ENCODE measurements at regions not wholly inside any gene's neighbourhood (a gene's known extent, or its start where the extent isn't known, plus 50 kb on each side); places are given as distances from the start of the nearest gene placed in this dataset.
"Not testable (repeated sequence)": the region's sequence is repeated elsewhere in the genome, so short reads cannot be mapped to it uniquely, and the experiment has no call there.

- TF ChIP-seq, protein P1, sequence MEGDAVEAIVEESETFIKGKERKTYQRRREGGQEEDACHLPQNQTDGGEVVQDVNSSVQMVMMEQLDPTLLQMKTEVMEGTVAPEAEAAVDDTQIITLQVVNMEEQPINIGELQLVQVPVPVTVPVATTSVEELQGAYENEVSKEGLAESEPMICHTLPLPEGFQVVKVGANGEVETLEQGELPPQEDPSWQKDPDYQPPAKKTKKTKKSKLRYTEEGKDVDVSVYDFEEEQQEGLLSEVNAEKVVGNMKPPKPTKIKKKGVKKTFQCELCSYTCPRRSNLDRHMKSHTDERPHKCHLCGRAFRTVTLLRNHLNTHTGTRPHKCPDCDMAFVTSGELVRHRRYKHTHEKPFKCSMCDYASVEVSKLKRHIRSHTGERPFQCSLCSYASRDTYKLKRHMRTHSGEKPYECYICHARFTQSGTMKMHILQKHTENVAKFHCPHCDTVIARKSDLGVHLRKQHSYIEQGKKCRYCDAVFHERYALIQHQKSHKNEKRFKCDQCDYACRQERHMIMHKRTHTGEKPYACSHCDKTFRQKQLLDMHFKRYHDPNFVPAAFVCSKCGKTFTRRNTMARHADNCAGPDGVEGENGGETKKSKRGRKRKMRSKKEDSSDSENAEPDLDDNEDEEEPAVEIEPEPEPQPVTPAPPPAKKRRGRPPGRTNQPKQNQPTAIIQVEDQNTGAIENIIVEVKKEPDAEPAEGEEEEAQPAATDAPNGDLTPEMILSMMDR (IDR thresholded peaks at IDR 0.05; ENCODE audit: unreplicated experiment) = no peak
- no peak for DNase-seq (ENCODE audit: low spot score, unreplicated experiment)
- peaks cover 7% of the 10 kb centered on the region for H3K4me1 Mint-ChIP-seq (ENCODE audit: low read depth)
- H3K27me3 Mint-ChIP-seq = peaks cover 17% of the 10 kb centered on the region
- H3K36me3 Mint-ChIP-seq (ENCODE audit: insufficient read depth) = no peaks in the 10 kb centered on the region
- H3K4me3 Mint-ChIP-seq (ENCODE audit: low read depth) = no peak overlapping the region
- H3K9me3 Mint-ChIP-seq (ENCODE audit: low read depth) = no peaks in the 10 kb centered on the region
- no peak overlapping the region for H3K27ac Mint-ChIP-seq
Observed at GRCh38 chr1:233815865-233816264, 88.6 kb upstream of the SLC35F3 start.

DNA sequence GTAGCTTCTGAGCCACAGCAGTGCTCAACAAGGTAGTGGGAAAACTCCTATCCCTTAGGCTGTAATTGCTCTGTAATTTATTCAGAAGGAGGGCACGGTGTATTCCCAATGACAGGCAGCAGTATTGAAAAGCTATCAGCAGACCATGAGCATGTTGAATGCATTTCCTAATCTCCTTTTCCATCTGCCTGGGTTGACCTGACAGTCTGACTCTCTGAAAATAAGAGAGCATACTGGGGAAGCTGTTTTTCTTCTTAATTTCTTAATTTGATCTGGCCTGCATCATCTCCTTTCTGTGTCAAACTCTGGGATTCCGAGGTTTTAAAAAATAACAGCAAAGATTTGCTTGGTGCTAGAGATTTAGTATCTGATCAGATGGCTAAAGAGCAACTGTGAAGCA is 88.1 kb upstream of the SLC35F3 start:
- no peaks in the 10 kb centered on the region for H3K36me3 Mint-ChIP-seq (ENCODE audit: insufficient read depth)
- H3K27ac Mint-ChIP-seq = no peak overlapping the region
- peaks cover 7% of the 10 kb centered on the region for H3K4me1 Mint-ChIP-seq (ENCODE audit: low read depth)

DNA sequence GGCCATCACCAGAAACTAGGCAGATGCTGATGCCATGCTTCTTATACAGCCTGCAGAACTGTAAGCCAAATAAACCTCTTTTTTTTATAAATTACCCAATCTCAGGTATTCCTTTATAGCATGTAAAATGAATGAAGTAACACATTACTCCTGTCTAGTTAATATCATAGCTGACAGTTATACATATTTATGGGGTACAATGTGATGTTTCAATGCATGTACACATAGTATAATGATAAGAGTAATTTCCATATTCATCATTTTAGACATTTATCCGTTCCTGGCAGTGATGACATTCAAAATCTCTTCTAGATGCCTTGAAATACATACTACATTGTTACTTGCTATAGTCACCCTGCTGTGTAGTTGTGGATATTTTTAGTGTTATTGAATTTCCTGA is 85.4 kb upstream of the SLC35F3 start:
- Mint-ChIP-seq H3K27me3 (no peaks in the 10 kb centered on the region), H3K4me1 (ENCODE audit: low read depth) (peaks cover 7% of the 10 kb centered on the region), H3K9me3 (ENCODE audit: low read depth) (peaks cover 5% of the 10 kb centered on the region), H3K27ac (no peak overlapping the region), H3K36me3 (ENCODE audit: insufficient read depth) (no peaks in the 10 kb centered on the region), H3K4me3 (ENCODE audit: low read depth) (no peak overlapping the region)
- TF ChIP-seq, protein P1 (IDR thresholded peaks at IDR 0.05; ENCODE audit: unreplicated experiment) = no peak
- DNase-seq (ENCODE audit: low spot score, unreplicated experiment) = no peak

More for the DNA sequence above, 88.1 kb upstream of the SLC35F3 start:
- H3K4me3 Mint-ChIP-seq (ENCODE audit: low read depth) = no peak overlapping the region
- TF ChIP-seq, protein P1 (IDR thresholded peaks at IDR 0.05; ENCODE audit: unreplicated experiment) = no peak
- no peaks in the 10 kb centered on the region for H3K9me3 Mint-ChIP-seq (ENCODE audit: low read depth)
- H3K27me3 Mint-ChIP-seq = peaks cover 13% of the 10 kb centered on the region
- no peak for DNase-seq (ENCODE audit: low spot score, unreplicated experiment)

GRCh38 chr1:233824179-233824578 is 80.3 kb upstream of the SLC35F3 start:
- not testable (repeated sequence) for H3K4me3 Mint-ChIP-seq (ENCODE audit: low read depth); H3K36me3 Mint-ChIP-seq (ENCODE audit: insufficient read depth); H3K4me1 Mint-ChIP-seq (ENCODE audit: low read depth); H3K27me3 Mint-ChIP-seq; H3K27ac Mint-ChIP-seq; DNase-seq (ENCODE audit: low spot score, unreplicated experiment)
- peaks cover 24% of the 10 kb centered on the region for H3K9me3 Mint-ChIP-seq (ENCODE audit: low read depth)

GRCh38 chr1:233827937-233828336 is 76.5 kb upstream of the SLC35F3 start:
- DNase-seq (ENCODE audit: low spot score, unreplicated experiment); H3K27me3 Mint-ChIP-seq; H3K27ac Mint-ChIP-seq; H3K4me3 Mint-ChIP-seq (ENCODE audit: low read depth); H3K4me1 Mint-ChIP-seq (ENCODE audit: low read depth); H3K36me3 Mint-ChIP-seq (ENCODE audit: insufficient read depth): not testable (repeated sequence)
- H3K9me3 Mint-ChIP-seq (ENCODE audit: low read depth) = peaks cover 30% of the 10 kb centered on the region

DNA sequence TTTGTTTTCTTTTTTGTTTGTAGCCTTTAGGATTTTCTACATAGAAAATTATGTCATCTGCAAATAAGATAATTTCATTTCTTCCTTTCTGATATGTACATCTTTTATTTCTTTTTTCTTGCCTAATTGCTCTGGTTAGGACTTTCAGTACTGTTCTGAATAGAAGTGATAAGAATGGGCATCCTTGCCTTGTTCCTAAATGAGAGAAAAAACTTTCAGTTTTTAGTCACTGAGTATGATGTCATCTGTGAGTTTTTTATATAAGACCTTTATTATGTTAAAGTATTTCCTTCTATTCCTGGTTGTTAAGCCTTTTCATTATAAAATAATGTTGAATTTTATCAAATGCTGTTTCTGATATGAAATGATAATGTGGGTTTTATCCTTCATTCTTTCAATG is 76.0 kb upstream of the SLC35F3 start:
- peaks cover 3% of the 10 kb centered on the region for H3K36me3 Mint-ChIP-seq (ENCODE audit: insufficient read depth)
- no peak for DNase-seq (ENCODE audit: low spot score, unreplicated experiment)
- H3K27ac Mint-ChIP-seq = no peak overlapping the region
- TF ChIP-seq, protein P1 (IDR thresholded peaks at IDR 0.05; ENCODE audit: unreplicated experiment) = no peak
- no peaks in the 10 kb centered on the region for H3K4me1 Mint-ChIP-seq (ENCODE audit: low read depth)
- H3K4me3 Mint-ChIP-seq (ENCODE audit: low read depth) = no peak overlapping the region
- peaks cover 28% of the 10 kb centered on the region for H3K9me3 Mint-ChIP-seq (ENCODE audit: low read depth)
- H3K27me3 Mint-ChIP-seq = no peaks in the 10 kb centered on the region

Data from progenitor cell of endocrine pancreas (in vitro differentiated cells).